ENCODE measurements at regions not wholly inside any gene's neighbourhood (a gene's known extent, or its start where the extent isn't known, plus 50 kb on each side); places are given as distances from the start of the nearest gene placed in this dataset.

DNA sequence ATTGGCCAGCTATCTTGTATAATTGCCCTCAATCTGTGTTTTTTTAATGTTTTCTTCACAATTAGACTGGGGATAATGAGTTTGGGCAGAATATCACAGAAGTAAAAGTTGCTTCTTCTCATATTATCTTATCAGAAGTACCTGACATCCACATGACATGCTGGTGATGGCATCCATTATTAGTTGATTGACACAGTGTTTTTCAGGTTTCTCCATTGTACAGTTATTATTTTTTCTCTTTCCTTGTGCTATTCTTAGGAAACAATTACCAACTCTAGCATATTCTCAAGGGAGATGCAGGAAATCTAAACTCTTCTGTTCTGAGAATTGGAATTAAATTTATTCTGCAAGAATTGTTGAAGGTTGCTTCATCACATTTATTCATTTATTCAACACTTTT lies 1000.1 kb upstream of the LCORL start:
- TF ChIP-seq, protein P1, sequence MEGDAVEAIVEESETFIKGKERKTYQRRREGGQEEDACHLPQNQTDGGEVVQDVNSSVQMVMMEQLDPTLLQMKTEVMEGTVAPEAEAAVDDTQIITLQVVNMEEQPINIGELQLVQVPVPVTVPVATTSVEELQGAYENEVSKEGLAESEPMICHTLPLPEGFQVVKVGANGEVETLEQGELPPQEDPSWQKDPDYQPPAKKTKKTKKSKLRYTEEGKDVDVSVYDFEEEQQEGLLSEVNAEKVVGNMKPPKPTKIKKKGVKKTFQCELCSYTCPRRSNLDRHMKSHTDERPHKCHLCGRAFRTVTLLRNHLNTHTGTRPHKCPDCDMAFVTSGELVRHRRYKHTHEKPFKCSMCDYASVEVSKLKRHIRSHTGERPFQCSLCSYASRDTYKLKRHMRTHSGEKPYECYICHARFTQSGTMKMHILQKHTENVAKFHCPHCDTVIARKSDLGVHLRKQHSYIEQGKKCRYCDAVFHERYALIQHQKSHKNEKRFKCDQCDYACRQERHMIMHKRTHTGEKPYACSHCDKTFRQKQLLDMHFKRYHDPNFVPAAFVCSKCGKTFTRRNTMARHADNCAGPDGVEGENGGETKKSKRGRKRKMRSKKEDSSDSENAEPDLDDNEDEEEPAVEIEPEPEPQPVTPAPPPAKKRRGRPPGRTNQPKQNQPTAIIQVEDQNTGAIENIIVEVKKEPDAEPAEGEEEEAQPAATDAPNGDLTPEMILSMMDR (IDR thresholded peaks at IDR 0.05) = no peak
- no peak for TF ChIP-seq POLR2A (IDR thresholded peaks at IDR 0.05)

All from heart left ventricle (tissue), 13 donors.